RWPE2 (cell line): ENCODE measurements at regions not wholly inside any gene's neighbourhood (a gene's known extent, or its start where the extent isn't known, plus 50 kb on each side); places are given as distances from the start of the nearest gene placed in this dataset.

Experiments
- ATAC-seq: fragments of 200-7000 bp; cut with Tn5 transposase; 3 replicates; pipeline ENCODE4 v1.9.1; 2021; ENCODE audit warnings: low read depth
- DNase-seq: peaks from one replicate; pipeline ENCODE4 v3.0.0-alpha.2; 2020; ENCODE audit warnings: low spot score
- H3K27ac ChIP-seq: fragments of 450-650 bp; 2 replicates; pipeline ENCODE4 v1.5.1; 2017; ENCODE audit warnings: mild to moderate bottlenecking; ENCODE audit not compliant: poor library complexity, severe bottlenecking
- H3K27me3 ChIP-seq: fragments of 250-450 bp; sonication (Bioruptor Pico); 2 replicates; pipeline ENCODE4 v1.5.1; 2021; ENCODE audit warnings: mild to moderate bottlenecking, moderate library complexity; ENCODE audit not compliant: insufficient read depth, poor library complexity, severe bottlenecking
- H3K36me3 ChIP-seq: fragments of 250-450 bp; sonication (Bioruptor Pico); 2 replicates; pipeline ENCODE4 v1.5.1; 2020; ENCODE audit warnings: low read depth, mild to moderate bottlenecking, moderate library complexity
- H3K4me1 ChIP-seq: fragments of 250-450 bp; sonication (Bioruptor Pico); 2 replicates; pipeline ENCODE4 v1.5.1; 2021; ENCODE audit warnings: mild to moderate bottlenecking, moderate library complexity; ENCODE audit not compliant: insufficient read depth, poor library complexity, severe bottlenecking
- H3K4me3 ChIP-seq: fragments of 250-450 bp; sonication (Bioruptor Pico); 2 replicates; pipeline ENCODE4 v1.5.1; 2021; ENCODE audit warnings: mild to moderate bottlenecking, moderate library complexity; ENCODE audit not compliant: severe bottlenecking
- H3K9me3 ChIP-seq: fragments of 250-450 bp; sonication (Bioruptor Pico); 2 replicates; pipeline ENCODE4 v1.5.1; 2021; ENCODE audit warnings: mild to moderate bottlenecking, moderate library complexity; ENCODE audit not compliant: severe bottlenecking
- CTCF ChIP-seq: fragments of 450-650 bp; IDR thresholded peaks from one replicate; pipeline ENCODE4 v1.5.1; 2017; ENCODE audit warnings: mild to moderate bottlenecking, moderate library complexity; ENCODE audit not compliant: poor library complexity, severe bottlenecking

GRCh38 chr12:107228076-107228475 is 134.7 kb upstream of the CRY1 start:
- DNase-seq, result no peak
- Histone ChIP-seq H3K36me3 (no peaks in the 10 kb centered on the region), H3K4me1 (peaks cover 5% of the 10 kb centered on the region), H3K4me3 (no peak overlapping the region), H3K9me3 (no peaks in the 10 kb centered on the region), H3K27ac (no peak overlapping the region), H3K27me3 (no peaks in the 10 kb centered on the region)
- TF ChIP-seq CTCF, result no peak
- no peak for ATAC-seq

- Histone ChIP-seq H3K9me3 (no peaks in the 10 kb centered on the region), H3K27me3 (no peaks in the 10 kb centered on the region), H3K36me3 (no peaks in the 10 kb centered on the region), H3K4me3 (no peak overlapping the region), H3K27ac (no peak overlapping the region), H3K4me1 (peaks cover 5% of the 10 kb centered on the region)
- no peak for DNase-seq
- no peak for ATAC-seq
- TF ChIP-seq CTCF, result no peak
Observed at GRCh38 chr12:107229827-107230226, 136.5 kb upstream of the CRY1 start.

- H3K27ac ChIP-seq, result no peak overlapping the region
- DNase-seq (no peak), ATAC-seq (no peak)
- no peaks in the 10 kb centered on the region for H3K36me3 ChIP-seq
- H3K4me3 ChIP-seq, result no peak overlapping the region
- peaks cover 2% of the 10 kb centered on the region for H3K4me1 ChIP-seq
- H3K27me3 ChIP-seq, result no peaks in the 10 kb centered on the region
- no peaks in the 10 kb centered on the region for H3K9me3 ChIP-seq
- no peak for TF ChIP-seq CTCF
Observed at GRCh38 chr12:107231303-107231702, 138.0 kb upstream of the CRY1 start.

GRCh38 chr12:107233551-107233950 is 140.2 kb upstream of the CRY1 start:
- Histone ChIP-seq H3K36me3 (no peaks in the 10 kb centered on the region), H3K9me3 (no peaks in the 10 kb centered on the region), H3K4me3 (no peak overlapping the region), H3K27ac (no peak overlapping the region), H3K4me1 (peaks cover 22% of the 10 kb centered on the region), H3K27me3 (no peaks in the 10 kb centered on the region)
- DNase-seq, result no peak
- ATAC-seq, result no peak
- no peak for TF ChIP-seq CTCF

- Histone ChIP-seq H3K9me3 (no peaks in the 10 kb centered on the region), H3K4me3 (no peak overlapping the region)
- DNase-seq, result no peak
Observed at GRCh38 chr12:107235600-107235999, 142.3 kb upstream of the CRY1 start.

More at GRCh38 chr12:107235600-107235999, 142.3 kb upstream of the CRY1 start:
- Histone ChIP-seq H3K4me1 (peaks cover 22% of the 10 kb centered on the region), H3K27me3 (no peaks in the 10 kb centered on the region), H3K36me3 (no peaks in the 10 kb centered on the region), H3K27ac (no peak overlapping the region)
- no peak for TF ChIP-seq CTCF
- ATAC-seq, result no peak
